ENCODE measurements at regions not wholly inside any gene's neighbourhood (a gene's known extent, or its start where the extent isn't known, plus 50 kb on each side); places are given as distances from the start of the nearest gene placed in this dataset.
A peak's percentile ranks its signal among the peaks of the same experiment; 100 is the strongest.

- DNase-seq = no peak
Measured at GRCh38 chr16:79293836-79294460, 306.6 kb downstream of the MAF start.

GRCh38 chr16:79288066-79288465, 312.5 kb downstream of the MAF start:
- no peak for DNase-seq

DNA sequence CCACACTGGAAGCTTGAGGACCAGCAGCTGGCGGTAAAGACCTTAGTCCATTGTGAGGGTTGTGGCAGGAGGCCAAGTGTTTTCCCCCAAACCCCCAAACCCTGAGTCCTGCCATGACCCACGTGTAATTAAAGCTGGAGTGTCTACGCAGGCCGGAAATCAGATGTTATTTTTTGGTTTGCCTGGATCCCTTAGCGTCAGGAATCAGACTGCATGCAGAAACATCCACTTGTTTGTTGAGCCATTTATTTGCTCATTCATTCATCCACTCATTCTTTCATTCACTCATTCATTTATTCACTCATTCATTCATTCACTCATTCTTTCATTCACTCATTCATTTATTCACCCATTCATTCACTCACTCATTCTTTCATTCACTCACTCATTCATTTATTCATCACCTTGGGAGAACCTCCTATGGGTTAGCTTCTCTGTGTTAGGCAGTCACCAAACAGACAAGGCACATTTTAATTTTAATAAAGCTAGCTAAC, 313.1 kb downstream of the MAF start:
- no peak for DNase-seq

DNA sequence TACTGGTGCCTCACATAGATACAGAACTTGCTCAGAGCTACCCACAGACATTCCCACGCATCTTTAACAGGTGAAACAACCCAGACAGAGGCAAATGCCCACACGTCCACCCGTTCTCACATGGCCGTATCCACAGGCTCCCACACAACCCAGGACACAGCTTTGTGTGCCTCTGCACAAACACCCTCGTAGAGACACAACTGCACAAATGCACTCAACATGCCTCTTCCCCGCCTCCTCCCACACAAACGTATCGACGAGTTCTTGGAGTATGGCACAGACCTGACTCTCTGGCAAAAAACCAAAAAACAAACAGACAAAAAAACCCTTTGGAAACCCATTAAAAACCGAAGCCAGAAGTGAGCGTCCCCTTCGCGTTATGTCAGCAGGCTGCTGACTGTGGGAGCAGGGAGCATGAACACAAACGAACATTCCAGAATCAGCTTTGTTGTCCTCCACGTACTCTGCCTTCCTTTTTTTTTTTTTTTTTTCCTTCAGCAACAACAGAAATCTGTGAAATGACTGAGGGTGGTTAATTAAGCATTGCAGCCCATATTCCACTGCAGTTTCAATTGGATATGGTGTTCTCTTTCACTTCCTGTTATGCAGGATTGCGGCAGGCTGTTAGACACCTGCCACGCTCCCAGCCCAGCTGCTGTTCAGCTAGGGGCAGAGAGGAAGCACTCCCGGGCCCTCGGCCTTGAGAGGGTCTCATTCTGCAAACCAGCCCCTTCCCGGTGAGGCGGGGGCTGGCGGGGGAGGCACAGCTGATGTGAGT, 313.7 kb downstream of the MAF start:
- DNase-seq = no peak

DNA sequence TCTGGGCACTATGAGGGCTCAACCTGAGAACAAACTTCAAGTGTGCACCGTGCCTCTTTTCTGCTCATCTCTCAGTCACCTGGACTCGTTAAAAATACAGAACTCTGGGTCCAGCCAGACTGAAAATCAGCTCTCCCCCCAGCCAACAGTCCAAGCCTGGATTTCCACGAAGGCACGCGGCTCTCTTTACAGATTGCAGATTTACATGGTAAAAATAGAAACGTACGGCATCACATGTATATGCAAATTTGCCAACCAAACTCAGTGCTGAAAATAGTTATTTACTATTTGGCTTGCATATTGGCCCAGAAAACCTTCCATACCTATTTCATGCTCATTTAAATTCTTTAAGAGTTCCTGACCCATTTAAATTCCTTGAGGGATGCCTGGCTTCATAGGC, 315.8 kb downstream of the MAF start:
- DNase-seq = no peak

GRCh38 chr16:79283578-79283977, 317.0 kb downstream of the MAF start:
- no peak for DNase-seq

- DNase-seq = no peak
Measured at GRCh38 chr16:79282806-79283205, 317.7 kb downstream of the MAF start.

- DNase-seq = no peak
Measured at GRCh38 chr16:79278506-79278905, 322.0 kb downstream of the MAF start.

DNA sequence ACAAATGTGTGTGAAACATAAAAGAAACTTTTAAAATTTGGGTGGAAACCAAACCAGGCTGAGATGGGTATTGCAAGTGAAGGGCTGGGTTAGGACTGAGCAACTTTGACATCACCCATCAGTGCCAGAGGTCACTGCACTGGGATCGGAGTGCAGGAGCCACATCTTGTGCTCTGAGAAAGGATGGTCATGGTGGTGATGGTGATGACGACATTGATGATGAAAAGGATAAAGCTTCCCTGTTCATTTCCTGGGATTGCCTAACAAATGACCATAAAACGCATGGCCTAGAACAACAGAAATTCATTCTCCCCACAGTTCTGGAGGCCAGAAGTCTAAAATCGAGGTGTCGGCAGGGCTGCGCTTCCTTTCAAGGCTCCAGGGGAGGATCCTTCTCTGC, 324.0 kb downstream of the MAF start:
- no peak for DNase-seq

DNA sequence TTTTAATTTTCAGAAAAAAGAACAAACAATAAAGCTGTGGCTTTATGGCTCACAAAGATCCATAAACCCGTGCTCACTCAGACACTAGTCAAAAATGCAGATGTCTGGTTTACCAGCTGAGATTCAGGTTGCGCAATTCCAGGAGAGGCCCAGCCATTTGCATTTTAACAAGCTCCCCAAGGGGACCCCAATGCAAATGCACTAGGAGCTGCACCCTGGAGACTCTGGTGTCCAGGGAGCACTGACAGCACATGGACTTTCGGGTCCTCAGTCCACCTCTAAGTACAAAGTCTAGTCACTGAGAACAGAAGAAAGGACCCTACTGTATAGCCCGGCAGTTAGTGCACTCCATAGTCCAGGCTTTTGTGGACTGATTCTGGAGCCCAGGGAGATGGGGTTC, 326.3 kb downstream of the MAF start:
- DNase-seq = no peak

DNA sequence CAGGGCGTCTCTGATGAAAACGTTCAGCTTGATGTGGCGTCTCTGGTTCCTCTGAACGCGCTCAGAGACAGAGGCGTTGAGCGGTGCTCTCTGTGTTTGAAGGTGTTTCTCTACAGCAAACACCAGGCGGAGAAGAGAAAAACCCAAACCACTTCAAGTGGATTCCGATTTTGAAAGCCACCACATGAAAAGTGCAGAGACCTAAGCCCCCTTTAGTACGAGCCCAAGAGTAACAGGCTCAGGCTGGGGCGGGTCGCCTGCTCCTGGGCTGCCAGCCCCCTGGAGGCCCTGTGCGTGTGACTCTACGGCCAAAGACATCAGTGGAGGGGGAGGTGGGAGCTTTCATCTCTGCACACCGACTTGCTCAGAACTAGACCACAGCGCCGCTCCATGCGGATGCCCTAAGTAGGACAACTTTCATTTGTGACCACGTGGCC, 328.4 kb downstream of the MAF start:
- no peak for DNase-seq

DNA sequence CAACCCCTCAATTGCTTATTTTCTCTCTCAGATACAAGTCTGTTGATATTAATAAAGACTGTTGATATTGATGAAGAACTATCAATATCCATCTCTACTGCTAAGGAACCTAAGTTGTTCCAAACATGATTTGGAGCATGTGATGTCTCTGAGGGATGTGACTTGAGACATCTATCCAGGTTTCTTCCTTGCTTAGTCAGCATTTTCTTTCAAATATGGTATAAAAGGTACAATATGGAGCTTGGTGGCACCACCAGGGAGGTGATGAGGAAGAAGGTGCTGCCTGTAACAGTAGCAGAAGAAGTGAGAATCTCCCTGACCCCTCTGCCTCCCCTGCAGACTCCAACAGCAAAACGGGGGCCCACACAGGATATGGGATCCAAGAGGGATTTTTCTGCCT, 329.0 kb downstream of the MAF start:
- DNase-seq = no peak

DNA sequence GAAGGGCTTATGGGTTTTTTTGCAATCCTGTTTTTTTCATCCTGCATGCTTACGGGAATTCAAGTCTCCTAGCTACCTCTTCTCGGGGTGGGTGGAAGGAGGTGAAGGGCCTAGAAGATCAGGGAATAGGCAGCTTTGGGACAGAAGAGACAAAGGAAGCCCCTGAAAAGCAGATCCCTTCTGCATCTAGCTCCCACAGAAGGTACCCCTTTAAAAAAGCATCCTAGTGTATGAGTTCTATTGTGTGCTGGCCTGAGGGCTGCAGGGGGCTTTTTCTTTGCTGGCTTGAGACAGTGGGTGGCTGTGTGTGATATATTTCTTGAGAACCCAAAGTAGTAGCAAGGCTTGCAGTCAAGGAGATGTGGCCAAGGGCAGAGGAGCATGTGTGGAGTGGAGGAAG, 330.5 kb downstream of the MAF start:
- no peak for DNase-seq

GRCh38 chr16:79269211-79269863, 331.2 kb downstream of the MAF start:
- DNase-seq = no peak

GRCh38 chr16:79267781-79268180, 332.8 kb downstream of the MAF start:
- no peak for DNase-seq

DNA sequence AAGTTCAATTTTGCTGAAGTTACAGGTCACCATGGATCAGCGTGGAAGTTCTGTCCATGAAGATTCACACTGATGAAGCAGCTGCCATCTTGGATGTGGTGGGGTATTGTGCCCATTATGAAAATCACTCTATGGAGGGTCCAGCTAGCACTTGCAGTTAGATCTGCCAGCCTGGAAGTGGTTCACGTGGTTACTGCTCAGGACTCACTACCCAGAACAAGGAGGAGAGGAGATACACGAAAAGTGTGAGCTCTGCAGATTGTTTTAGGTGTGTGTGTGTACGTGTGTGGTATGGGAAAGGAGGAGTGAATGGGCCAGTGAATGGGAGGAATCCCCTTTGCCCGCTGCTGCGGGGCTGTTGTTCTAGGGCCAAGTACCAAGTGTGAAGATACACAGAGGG, 333.4 kb downstream of the MAF start:
- DNase-seq = no peak

DNA sequence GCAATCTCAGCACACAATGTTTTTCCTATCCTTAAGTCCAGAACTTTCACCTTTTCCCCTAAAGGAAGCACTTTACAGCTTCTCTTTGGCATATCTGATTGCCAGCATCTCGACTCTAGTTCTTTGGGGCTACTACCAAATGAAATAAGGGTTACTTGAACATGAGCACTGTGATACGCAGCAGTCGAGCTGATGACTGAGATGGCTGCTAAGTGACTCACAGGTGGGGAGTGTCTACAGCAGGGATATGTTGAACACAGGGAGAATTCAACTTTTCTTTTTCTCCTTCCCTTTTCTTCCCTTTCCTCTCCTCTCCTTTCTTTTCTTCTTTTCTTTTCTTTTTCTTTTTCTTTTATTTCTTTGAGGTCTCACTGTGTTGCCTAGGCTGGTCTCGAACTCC, 334.8 kb downstream of the MAF start:
- DNase-seq = peak; percentile 2

- DNase-seq = no peak
Measured at GRCh38 chr16:79265196-79265595, 335.3 kb downstream of the MAF start.

GRCh38 chr16:79264237-79265109, 336.1 kb downstream of the MAF start:
- no peak for DNase-seq

- DNase-seq = no peak
Measured at GRCh38 chr16:79263425-79263824, 337.1 kb downstream of the MAF start.
